ENCODE measurements at regions not wholly inside any gene's neighbourhood (a gene's known extent, or its start where the extent isn't known, plus 50 kb on each side); places are given as distances from the start of the nearest gene placed in this dataset.
"Not testable (repeated sequence)": the region's sequence is repeated elsewhere in the genome, so short reads cannot be mapped to it uniquely, and the experiment has no call there.

- ATAC-seq: no peak
Observed at GRCh38 chr2:160812830-160813505, 319.4 kb upstream of the RBMS1 start.

- no peak for ATAC-seq
Observed at GRCh38 chr2:160813506-160813858, 319.9 kb upstream of the RBMS1 start.

GRCh38 chr2:160816916-160817499 is 323.4 kb upstream of the RBMS1 start:
- ATAC-seq: no peak

- no peak for ATAC-seq
Observed at GRCh38 chr2:160820691-160821090, 327.1 kb upstream of the RBMS1 start.

DNA sequence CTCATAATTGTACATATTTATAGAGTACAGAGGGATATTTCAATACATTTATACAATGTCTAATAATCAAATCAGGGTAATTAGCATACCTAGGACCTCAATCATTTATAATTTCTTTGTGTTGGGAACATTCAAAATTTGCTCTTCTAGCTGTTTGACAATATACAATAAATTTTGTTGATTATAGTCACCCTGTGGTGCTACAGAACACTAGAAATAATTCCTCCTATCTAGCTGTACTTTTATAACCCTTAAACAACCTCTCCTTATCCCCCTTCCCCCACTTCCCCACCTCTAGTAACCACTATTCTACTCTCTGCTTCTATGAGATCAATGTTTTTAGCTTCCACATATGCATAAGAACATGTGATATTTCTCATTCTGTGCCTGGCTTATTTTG is 328.4 kb upstream of the RBMS1 start:
- no peak for ATAC-seq

DNA sequence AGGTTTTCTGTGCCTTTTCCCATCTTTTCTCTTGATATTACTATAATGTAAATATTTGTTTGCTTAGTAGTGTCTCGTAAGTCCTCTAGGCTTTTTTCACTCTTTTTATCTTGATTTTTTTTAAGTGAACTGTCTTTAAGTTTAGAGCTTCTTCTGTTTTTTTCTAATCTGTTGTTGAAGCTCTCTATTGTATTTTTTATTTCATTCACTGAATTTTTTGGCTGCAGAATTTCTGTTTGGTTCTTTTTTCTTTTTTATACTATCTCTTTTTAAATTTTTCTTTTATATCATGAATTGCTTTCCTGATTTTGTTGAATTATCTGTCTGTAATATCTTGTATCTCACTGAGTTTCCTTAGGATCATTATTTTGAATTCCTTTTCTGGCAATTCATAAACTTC is 331.8 kb upstream of the RBMS1 start:
- ATAC-seq: no peak

DNA sequence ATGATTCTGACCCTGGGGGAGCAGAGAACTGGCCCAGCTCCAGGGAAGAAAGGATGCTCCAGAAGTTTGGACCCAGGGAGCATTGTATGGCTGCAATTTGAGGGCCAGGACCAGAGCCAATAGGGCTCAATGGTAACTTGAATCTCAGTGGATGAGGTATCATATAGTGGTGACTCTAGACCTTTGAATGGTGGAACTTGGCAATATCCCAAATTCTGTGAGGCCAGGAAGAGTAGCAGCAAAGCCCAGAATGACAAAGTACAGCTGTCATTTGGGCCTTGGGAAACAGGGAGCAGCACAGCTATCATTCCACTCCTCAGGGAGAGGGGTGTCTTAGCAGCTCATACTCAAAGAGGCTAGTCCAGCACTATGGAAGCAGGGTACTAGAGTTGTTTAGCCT is 332.9 kb upstream of the RBMS1 start:
- ATAC-seq: no peak

DNA sequence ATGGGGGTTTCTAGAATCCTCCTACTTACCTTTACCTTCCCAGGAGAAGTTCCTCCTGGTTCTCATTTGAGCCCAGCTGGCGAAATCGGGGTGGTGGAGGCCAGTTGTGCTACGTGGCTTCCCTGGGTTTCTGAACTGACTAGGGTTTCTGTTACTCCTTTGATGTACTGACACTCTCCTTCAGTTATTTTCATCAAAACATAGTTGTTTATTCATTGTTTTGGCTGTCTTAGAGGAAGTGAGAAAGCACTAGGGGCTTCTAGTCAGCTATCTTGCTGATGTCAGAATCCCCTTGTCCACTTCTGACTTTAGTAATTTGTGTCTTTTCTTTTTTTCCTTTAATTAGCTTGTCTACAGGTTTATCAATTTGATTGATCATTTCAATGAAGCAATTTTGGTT is 332.2 kb upstream of the TANK start:
- ATAC-seq: no peak

GRCh38 chr2:160832381-160832780 is 327.8 kb upstream of the TANK start:
- ATAC-seq: not testable (repeated sequence)

GRCh38 chr2:160835166-160835565 is 325.1 kb upstream of the TANK start:
- no peak for ATAC-seq

GRCh38 chr2:160836755-160837154 is 323.5 kb upstream of the TANK start:
- no peak for ATAC-seq

DNA sequence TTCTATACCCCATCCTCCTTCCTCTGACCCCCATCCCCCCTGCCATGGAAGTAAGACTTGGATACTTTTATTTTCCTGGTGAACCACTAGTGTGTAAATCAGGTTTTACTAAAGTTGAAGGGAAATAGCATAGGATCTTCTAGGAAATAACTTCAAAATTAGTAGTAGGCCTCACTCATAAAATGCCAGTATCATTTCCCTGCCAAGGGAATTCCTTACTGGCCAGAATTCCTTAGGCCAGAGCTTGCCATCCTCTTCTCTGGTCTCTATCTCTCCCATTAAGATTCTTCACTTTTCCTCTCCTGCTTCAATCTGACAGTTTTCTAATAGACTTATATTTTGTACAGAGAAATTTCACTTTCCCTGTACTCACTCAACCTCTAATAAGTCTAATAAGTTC is 322.8 kb upstream of the TANK start:
- no peak for ATAC-seq

DNA sequence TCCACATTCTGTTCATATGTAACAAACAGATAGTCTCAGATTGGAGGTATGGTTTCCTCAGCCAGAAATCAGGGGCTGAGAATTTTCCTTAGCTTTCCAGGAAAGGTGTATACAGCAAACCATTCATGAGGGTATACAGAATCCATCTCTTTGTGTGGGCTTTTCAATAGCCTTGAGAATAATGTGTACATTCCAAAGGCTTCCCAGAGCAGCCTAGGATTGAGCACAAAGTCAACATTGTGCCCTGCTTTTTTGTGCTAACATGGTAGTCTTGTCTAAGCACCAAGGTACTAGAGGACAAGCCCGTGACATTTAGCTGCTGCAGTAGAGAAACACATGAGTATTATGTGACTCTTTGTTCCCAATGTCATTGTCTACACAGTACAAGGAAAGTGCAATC is 322.1 kb upstream of the TANK start:
- no peak for ATAC-seq

- ATAC-seq: no peak
Observed at GRCh38 chr2:160838691-160839090, 321.5 kb upstream of the TANK start.

DNA sequence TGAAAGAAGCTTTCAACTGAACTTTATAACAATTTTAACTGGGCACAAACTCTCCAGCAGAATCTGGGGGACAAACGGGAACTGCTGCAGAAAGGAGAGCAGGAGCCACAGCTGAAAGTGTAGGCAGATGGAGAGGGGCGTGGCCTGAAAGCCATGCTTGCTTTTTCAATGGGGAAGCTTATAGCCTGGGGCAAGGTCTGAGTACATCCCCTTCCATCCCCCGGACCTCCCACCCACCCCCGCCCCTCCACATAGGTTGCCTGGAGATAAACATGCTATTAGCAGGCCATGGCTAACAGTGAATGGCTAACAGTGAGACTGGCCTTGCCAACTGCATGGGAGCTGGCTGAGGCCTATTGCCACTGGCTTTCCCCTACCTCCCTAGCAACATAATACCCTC is 317.9 kb upstream of the TANK start:
- no peak for ATAC-seq

DNA sequence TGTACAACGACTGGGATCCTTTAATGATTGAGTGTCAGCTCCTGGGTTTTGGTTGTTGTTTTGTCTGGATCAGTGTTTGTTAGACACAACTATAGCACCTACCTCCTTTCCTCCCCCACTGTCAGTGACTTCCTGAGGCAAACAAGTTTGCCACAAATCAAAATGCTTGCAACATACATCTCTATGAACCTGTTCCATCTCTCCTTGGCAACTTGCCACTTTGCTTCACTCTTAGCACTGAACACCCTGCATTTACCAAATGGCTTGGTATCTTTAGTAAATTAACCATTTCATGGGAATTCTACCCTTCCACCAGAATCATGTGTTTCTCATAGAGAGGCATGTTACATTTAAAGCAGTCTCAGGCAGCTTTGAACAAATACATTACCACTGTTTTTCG is 301.1 kb upstream of the TANK start:
- no peak for ATAC-seq

GRCh38 chr2:160862226-160862625 is 298.0 kb upstream of the TANK start:
- no peak for ATAC-seq

DNA sequence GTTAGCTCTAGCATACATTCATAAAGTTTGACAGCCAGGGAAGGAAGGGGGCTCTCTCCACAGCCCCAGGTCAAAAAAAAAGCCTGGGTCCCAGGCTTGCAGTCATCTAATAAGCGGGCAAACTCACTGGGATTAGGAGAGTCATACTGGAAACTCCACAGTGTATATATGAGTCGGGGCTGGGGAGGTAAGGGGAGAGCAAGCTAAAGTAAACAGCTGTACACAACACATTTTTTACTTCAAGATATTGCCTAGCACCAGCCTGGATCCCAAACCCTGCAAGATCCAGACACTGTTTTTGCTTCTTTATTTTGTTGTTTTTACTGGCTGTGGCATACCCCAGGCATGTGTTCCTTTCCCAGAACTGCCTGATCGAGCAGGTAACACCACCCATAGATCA is 291.3 kb upstream of the TANK start:
- no peak for ATAC-seq

- peak; percentile 43 for ATAC-seq
Observed at GRCh38 chr2:160869411-160869810, 290.8 kb upstream of the TANK start.

- ATAC-seq: no peak
Observed at GRCh38 chr2:160870729-160871465, 289.3 kb upstream of the TANK start.

DNA sequence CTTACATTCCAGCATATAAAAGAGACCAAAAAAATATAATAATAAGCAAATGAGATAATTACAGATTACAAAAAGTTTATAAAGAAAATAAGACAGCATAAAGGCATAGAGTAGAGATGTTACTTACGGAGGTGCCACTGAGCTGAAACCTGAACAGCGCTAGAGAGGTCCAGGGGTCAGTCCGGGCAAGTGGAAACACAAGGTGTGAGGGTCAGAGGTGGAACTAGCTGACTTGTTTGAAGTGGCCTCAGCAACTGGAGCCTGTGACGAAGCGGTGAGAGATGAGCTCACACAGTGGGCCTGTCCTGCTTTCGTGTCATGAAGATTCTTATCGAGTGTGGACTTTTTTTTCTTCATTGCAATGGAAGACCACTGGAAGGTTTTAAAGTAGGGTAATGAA is 288.3 kb upstream of the TANK start:
- no peak for ATAC-seq

- ATAC-seq: peak; percentile 66
Observed at GRCh38 chr2:160876029-160876428, 284.2 kb upstream of the TANK start.

DNA sequence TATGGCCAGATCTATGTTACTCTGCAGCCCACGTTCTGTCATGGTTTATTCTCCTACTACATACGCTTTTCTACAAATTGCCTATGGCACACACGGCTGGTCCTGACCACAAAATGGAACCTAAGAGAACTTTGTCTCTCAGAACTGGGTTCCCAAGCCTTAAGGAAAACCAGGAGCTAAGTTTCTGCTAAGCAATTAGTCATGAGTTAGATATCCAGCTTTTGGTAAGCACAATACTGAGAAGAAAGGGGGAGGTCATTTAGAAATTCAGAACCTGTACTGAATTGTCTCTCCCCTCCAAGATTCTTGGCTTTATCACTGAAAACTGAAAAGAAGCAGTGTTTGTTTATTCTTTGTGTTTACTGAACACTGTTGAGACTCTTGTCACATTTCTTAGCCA is 283.5 kb upstream of the TANK start:
- ATAC-seq: no peak

DNA sequence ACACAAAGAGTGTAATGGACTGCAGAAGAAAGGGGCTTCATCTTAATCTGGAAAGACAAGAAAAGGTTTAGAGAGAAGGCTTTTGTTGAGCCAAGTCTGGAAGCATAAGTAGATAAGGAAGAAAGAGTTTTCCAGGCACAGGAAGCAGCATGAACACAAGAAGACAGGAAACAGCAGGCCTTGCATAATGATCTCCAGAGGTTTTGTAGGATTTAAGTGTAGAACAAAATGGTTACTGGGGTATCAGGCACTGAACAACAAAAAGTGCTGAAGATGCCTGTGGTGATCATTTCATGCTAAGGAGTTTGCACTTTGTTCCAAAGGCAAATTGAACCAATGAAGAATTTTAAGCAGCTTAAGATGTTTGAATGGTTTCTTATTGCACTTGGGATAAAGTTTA is 281.6 kb upstream of the TANK start:
- no peak for ATAC-seq

All from esophagus mucosa (tissue), 1 donor.